GM19324 (cell line): ENCODE measurements at regions not wholly inside any gene's neighbourhood (a gene's known extent, or its start where the extent isn't known, plus 50 kb on each side); places are given as distances from the start of the nearest gene placed in this dataset.
"Not testable (repeated sequence)": the region's sequence is repeated elsewhere in the genome, so short reads cannot be mapped to it uniquely, and the experiment has no call there.

Experiments used
- ATAC-seq: cut with Tn5 transposase; IDR thresholded peaks from one replicate; pipeline ENCODE4 v1.9.1; 2021; ENCODE audit warnings: mild to moderate bottlenecking, moderate library complexity; ENCODE audit not compliant: unreplicated experiment, low FRiP score

- ATAC-seq, result no peak
These were observed 251.6 kb downstream of the ZWINT start for GRCh38 chr10:56109454-56109853.

GRCh38 chr10:56104923-56105322 is 256.1 kb downstream of the ZWINT start:
- no peak for ATAC-seq

GRCh38 chr10:56104487-56104886 is 256.6 kb downstream of the ZWINT start:
- no peak for ATAC-seq

- no peak for ATAC-seq
These were observed 264.9 kb downstream of the ZWINT start for GRCh38 chr10:56096226-56096517.

- ATAC-seq, result no peak
These were observed 265.4 kb downstream of the ZWINT start for GRCh38 chr10:56095506-56096225.

- ATAC-seq, result not testable (repeated sequence)
These were observed 267.4 kb downstream of the ZWINT start for GRCh38 chr10:56093645-56094044.

- no peak for ATAC-seq
These were observed 269.2 kb downstream of the ZWINT start for GRCh38 chr10:56091872-56092271.

- ATAC-seq, result no peak
These were observed 270.0 kb downstream of the ZWINT start for GRCh38 chr10:56090914-56091540.

- ATAC-seq, result no peak
These were observed 275.5 kb downstream of the ZWINT start for GRCh38 chr10:56085406-56086122.

GRCh38 chr10:56082169-56082568 is 278.9 kb downstream of the ZWINT start:
- ATAC-seq, result no peak

GRCh38 chr10:56068473-56069263 is 292.4 kb downstream of the ZWINT start:
- ATAC-seq, result no peak

- ATAC-seq, result no peak
These were observed 293.0 kb downstream of the ZWINT start for GRCh38 chr10:56068040-56068439.

- no peak for ATAC-seq
These were observed 297.4 kb downstream of the ZWINT start for GRCh38 chr10:56063642-56064041.

GRCh38 chr10:56057860-56058259 is 303.2 kb downstream of the ZWINT start:
- no peak for ATAC-seq

- no peak for ATAC-seq
These were observed 325.6 kb downstream of the ZWINT start for GRCh38 chr10:56035489-56035888.

- no peak for ATAC-seq
These were observed 332.5 kb downstream of the ZWINT start for GRCh38 chr10:56028298-56029132.

- ATAC-seq, result no peak
These were observed 349.0 kb downstream of the ZWINT start for GRCh38 chr10:56012101-56012500.

GRCh38 chr10:56003555-56003954 is 357.5 kb downstream of the ZWINT start:
- no peak for ATAC-seq

GRCh38 chr10:55989188-55989587 is 371.9 kb downstream of the ZWINT start:
- no peak for ATAC-seq

- ATAC-seq, result no peak
These were observed 381.9 kb downstream of the ZWINT start for GRCh38 chr10:55979203-55979602.
